GM04504 (cell line): ENCODE measurements at regions not wholly inside any gene's neighbourhood (a gene's known extent, or its start where the extent isn't known, plus 50 kb on each side); places are given as distances from the start of the nearest gene placed in this dataset.

ENCODE experiments used
- DNase-seq: peaks from one replicate; pipeline ENCODE4 v3.0.0-alpha.2; 2012; ENCODE audit warnings: low read depth

DNA sequence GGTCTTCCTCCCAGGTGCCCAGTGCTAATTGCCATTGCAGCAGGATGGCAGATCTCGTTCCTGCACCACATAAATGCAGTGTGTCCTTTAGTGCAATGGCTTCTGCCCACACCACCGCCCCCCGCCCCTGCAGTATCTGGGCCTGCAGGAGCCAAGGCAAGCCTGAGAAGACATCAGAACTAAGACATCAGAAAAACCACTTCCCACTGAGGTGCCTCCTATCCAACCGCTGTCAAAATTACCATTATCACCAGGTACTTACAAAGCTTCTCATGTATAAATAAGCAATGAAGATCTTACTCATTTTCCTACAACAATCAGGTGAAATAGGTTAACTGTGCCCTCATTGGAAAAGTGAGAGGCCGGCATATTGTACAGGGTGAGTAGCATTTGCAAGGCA, 228.8 kb downstream of the FBXO15 start:
- DNase-seq, result no peak

DNA sequence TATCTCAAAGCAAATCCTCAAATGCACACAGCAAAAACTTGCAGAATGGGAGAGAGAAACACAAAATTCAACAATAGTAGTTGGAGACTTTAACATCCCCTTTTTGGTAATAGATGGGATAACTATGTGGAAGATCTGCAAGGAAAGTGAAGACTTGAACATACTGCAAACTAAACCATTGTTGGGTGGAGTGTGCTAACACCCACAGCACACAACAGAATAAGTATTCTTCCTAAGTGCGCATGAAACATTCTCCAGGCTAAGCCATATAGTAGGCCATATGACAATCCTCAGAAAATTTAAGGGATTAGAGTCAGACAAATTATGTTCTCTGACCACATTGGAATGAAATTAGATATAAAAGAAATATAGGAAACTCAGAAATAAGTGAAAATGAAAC, 230.6 kb downstream of the FBXO15 start:
- no peak for DNase-seq

DNA sequence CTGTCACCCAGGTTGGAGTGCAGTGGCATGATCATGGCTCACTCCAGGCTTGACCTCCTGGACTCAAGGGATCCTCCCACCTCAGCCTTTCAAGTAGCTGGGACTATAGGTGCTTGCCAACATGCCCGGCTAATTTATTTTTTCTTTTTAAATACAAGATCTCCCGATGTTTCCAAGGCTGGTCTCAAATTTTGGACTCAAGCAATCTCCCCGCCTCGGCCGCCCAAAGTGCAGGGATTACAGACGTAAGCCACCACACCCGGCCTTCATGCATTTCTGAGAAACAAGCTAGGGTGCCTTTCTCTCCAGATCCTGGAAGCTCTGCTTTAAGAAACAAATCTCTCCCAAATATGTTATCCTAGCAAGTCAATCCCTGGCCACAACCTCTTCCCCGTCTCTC, 234.1 kb downstream of the FBXO15 start:
- no peak for DNase-seq

DNA sequence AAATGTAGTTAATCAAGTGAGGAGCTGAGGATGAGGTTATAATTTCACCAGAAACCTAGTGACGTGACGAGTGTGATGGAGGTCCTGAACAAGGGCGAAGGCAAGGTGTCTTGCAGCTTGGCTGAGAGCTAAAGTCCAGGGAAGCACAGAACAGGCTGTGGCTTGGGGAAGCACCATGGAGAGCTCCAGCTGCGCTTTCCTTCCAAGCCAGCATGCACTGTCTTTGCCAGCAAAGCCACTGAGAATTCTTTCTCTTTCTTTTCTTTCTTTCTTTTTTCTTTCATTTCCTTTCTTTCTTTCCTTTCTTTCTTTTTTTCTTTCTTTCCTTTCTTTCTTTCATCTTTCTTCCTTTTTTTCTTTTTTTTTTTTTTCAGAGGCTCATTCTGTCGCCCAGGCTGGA, 239.3 kb downstream of the FBXO15 start:
- DNase-seq, result no peak

DNA sequence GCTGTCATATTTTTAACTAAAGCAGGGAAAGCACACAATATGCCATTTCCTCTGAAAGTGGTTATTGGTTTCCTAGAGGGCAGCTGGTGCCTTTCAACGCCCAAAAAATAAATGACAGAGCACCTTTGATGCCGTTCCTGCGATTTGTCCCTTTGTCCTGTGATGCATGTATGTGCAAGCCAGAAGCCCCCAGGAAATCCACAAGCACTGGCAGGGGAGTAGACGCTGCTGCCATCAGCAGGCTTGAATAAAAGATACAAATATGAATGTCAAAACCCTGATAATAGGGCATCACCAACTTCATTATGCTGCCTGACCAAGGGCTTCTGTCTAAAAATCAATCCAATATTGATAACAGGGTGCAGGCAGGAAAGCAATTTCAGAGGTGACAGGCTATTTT, 246.1 kb downstream of the FBXO15 start:
- no peak for DNase-seq

DNA sequence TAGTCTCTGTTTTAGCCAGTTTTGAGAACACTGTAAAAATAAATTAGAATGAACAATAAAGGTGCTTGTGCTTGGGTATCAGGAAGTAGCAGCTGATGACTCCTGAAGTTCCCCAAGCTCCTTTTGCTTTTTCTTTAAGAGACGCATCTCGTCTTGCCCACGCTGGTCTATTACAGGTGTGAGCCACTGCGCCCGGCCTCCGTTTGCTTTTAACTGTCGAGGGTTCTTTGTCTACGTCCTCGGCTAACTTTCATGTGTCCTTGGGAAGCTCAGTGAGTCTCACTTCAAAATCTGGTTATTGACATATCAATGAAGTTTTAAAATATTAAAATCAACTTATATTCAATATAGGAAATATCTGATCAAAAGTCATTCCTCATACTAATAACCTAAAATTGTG, 246.5 kb downstream of the FBXO15 start:
- DNase-seq, result no peak

DNA sequence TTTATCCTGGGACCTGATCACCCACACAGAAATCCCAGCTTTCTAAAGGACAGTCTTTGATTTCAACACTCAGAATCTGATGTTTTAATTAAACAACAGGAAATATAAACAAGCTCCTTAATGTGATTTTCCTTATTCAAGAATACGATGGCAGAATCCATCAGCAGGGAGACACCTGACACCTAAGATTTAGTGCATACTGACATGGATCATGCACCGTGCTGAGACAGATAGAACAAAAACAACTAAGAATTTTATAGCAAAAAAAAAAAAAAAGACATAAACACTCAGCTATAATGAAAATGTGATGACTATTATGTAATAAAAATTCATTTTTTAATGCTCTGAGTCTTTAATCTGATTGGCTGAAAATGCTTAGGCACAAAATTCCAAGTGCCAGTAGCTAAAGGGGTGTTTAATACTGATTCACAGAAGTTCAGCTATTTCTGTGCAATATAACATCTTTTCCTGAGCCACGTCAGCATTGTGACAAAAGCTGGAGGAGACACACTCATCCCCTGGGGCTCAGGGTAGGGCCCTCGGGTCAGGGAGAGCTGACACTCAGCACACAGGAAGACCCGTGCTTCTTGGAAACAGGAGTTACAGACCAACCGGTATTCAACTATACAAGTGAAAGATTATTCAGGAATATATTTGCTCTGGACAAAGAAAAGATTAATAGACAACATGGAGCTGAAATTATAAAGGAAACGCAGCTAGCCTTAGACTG, 247.4 kb downstream of the FBXO15 start:
- no peak for DNase-seq

DNA sequence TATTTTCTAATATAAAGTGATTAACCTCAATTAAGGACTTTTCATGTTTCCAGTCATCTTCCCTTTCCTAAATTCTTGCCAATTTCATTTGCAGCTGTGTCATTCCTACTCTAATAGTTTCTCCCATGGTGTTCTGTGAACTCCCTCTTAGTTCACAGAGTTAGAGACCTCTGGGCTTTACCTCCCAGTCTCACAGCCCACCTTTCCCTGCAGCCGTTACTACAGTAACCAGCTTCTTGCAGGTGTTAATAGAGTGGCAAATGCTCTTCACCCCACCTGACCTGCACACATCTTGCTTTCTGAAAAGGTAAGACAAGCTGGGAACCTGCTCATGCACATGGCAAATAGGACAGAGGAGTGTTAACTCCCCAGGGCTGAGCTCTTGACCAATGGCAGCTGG, 250.1 kb downstream of the FBXO15 start:
- DNase-seq, result no peak

DNA sequence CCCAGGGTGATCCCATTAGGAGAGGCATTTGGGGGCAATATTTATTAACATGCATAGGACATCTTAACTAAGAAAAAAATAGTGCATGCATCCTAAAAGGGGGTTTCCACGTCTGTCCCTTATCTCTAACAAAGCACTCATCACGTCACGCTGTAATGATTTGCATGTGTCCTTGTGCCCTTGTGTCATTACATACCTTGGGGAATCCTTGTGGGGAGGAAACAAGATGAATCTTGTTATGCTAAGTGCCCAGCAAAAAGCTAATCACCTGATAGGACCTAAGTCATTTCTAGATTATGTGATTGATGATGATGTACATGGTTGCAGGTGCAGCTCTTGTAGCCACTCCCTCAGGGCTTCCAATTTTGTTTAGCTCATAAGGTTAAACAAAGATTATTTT, 250.9 kb downstream of the FBXO15 start:
- no peak for DNase-seq

DNA sequence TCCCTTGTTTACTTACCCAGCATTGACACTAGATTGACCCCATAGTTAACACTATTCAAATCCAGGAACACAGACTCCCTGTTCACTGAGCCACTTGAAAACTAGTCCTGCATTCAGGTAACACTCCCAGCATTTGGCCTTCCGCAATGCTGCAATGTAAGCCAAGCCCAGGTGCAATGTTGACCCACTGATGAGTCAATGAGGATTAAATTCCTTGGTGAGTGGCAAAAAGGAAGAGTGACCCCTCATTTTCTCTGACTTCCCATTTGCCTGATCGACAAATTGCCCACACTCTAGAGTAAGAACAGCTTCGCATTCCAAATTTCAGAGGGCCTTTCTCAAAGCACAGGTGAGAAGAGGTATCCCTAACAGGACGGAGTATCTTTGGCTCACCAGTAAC, 251.9 kb downstream of the FBXO15 start:
- no peak for DNase-seq

DNA sequence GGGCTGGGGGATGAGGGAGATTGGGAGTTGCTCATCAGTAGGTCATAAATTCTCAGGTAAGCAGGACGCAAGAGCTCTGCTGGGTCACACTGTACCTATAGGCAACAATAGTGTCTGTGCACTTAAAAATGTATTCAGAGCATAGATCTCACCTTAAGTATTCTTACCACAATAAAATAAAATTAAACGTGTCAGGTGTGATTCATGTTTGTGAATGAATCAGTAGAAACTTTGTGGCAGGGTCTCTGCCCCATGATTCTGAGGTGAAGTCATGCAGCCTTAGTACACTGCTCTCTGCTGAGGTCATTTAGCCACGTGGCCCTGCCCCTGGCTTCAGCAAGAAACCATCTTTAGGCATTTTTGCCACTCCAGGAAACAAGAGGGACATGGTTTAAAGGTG, 253.8 kb downstream of the FBXO15 start:
- no peak for DNase-seq

DNA sequence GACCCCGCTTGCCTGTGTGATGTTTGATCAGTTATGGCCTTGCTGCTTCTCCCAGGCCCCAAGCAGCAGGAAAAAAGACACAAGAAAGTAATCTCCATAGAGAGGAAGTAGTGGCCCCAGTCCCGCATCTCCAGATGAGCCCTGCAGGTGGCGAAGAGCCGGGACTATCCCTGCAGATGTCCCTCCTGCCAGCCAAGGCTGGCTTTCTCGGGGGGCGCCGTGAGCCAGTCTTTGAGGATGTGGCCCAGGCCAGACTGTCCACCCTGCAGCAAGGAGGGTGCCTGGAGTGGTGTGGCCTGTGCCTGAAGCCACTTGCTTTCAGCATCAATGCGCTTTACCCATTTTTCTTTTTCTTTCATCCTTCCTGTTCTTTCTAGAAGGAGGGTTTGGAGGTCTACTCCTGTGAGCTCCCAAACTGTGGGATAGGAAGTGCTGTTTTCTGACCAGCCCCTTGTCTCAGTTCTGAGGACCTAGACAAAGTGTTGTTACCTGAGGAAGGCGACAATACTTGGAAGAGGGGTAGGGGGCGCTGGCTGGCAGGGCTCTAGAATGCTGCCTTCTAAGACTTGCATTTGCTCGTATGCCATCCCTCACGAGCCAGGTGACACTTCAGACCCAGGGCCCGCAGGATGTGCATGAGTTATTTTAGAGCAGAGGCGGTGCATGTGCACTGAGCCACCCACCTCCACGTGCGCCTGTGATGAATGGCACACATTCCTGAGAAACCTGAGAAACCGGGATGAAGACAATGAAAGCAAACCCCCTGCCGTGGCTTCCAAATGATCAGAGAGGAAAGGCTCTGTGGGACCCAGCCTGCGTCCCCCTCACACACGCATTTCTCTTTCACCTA, 255.8 kb downstream of the FBXO15 start:
- DNase-seq, result no peak

DNA sequence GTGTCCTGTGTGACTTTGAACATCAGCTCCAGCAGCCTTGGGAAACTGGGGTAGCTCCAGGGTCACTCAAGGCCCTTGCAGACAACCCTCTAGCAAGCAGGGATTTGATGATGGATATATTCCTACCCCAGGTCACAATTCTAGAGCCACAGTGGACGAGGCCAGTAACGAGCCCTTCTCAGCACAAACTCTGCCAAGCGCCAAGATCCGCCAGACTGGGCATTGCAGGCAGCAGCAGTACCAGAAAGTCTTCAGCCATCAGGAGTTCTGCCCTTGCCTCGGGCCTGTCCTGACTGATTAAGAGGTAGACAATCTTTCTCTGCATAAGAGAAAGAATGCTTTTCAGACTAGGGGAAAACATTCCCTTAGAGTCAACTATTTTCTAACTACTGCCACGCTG, 259.1 kb downstream of the FBXO15 start:
- no peak for DNase-seq

DNA sequence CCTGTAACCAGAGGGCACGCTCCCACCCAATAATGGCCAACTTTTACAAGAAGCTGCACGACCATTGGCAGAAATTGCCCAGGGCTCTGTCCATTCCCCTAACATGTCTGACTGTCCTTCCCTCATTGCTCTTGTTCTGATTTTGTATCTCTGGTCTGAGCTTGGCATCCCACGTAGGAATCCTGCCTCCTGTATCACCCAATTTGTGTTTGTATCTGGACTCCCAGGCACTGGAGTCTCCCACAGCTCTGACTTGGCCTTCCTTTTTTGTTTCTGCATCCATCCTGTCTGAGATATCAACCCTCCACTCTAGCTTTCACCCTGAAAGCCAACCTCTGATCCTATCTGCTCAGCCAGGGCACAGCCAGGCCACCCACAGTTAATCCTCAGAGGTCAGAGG, 259.8 kb downstream of the FBXO15 start:
- DNase-seq, result no peak

DNA sequence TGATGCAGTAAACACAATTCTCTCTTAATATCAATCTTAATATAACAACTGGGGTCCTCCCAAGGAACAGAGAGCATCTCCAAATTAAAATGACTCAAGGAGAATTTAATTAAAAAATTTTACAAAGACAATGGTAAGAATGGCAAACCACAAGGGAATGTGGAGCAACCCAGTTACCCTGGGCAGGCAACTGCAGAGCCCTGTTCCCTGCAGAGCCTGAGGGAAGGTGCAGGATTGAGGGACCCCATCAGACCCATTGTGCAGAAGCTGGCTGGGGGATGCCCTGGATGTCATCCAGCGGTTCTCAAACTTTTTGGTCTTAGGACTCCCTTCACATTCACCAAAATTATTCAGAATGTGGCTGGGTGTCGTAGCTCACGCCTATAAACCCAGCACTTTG, 262.8 kb downstream of the FBXO15 start:
- no peak for DNase-seq

DNA sequence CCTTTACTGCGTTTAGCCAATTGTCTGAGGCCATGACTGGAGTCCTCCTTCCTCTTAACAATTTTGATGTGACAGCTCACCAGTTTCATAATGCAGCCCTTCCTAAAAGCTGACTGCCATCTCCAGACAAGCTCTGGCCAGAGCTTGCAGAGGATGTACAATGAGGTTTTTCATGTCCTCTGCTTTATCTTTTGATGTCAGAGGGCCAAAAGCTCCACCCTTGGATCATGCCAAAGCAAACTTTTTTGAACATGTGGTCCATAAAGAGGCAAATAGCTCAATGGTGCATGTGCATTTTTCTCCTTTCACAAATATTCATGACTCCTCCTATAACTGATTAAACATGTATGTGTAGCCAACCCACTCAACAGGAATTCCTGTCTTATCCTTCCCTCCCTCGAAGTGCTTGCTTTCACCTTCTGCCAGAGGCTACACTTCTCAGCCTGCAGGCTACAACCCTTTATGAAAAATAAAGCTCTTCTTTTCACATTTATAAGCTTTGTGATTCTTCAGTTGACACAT, 266.2 kb downstream of the FBXO15 start:
- DNase-seq, result no peak

DNA sequence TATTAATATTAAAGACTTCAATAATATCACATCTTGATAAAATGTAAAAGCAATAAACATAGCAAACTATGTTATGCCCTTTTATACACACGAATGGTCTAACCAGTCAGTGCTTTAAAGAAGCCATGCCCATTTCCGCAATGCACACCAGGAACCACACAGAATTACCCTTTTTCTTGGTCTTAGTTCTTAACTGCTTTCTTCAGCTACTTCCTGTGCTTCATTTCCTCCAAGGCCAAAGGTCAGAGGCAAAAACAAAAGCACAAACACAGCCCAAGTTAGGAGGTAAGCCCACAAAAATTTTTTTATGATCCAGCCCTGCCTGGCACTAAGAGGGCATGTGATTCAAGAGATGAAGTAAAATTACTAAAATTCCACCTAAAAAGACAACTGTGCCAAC, 267.2 kb downstream of the FBXO15 start:
- no peak for DNase-seq

DNA sequence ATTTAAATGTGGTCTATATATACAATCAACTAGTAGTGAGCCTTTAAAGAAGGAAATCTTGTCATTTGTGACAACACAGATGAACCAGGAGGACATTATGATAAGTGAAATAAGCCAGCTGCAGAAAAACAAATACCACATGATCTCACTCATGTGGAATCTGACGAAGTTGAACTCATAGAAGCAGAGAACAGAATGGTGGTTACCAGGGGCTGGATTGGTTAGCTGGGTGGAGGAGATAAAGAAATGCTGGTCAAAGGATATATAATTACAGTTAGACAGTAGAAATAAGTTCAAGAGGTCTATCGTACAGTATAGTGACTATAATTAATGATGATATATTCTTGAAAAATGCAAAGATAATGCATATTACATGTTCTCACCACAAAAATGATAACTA, 267.9 kb downstream of the FBXO15 start:
- DNase-seq, result no peak

DNA sequence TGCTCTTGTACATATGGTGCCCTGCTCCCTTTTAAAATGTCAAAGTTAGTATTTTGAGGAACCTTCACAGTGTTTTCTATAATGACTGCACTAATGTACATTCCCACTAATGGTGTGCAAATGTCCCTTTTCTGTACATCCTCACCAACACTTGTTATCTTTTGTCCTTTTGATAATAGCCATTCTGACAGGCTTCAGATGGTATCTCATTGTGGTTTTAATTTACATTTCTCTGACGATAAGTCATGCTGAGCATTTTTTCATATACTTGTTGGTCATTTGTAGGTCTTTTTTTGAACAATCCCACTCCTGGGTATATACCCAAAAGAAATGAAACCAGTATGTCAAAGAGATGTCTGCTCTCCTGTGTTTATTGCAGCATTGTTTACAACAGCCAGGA, 268.3 kb downstream of the FBXO15 start:
- DNase-seq, result no peak

DNA sequence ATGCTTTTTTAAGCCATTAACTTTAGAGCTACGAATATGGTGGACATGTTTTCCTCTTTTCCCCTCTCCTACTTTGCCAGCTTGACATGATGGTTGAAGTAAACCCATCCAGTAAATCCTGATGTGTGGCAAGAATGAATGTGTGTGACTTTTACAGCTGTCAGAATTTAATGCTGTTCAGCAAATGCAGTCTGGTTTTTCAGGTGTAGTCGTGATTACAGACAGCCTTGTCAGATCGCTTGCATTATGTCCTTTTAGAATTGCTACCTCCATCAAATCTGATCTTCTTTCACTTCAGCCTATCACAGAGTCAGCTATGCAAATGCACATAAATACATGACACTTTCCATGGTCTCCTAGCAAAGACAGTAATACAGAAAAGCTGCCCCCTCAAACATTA, 278.5 kb downstream of the FBXO15 start:
- DNase-seq, result no peak

DNA sequence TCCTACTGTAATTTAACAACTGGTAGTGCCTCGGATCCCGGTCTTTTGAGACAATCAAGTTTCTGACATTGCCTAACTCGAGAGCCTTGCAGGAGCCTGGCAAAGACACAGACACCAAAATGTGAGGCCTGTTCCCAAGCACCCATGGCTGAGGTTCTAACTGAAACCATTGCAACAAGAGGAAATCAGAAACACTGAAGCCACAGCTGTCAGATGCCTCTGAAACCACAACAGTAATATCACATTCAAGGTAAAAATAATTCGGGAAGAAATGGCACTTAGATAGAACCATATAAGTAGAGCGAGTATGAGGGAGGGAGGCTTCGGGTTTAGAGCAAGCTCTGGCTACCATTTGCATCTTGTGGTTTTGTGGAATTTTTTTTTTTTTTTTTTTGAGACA, 285.9 kb downstream of the FBXO15 start:
- no peak for DNase-seq

DNA sequence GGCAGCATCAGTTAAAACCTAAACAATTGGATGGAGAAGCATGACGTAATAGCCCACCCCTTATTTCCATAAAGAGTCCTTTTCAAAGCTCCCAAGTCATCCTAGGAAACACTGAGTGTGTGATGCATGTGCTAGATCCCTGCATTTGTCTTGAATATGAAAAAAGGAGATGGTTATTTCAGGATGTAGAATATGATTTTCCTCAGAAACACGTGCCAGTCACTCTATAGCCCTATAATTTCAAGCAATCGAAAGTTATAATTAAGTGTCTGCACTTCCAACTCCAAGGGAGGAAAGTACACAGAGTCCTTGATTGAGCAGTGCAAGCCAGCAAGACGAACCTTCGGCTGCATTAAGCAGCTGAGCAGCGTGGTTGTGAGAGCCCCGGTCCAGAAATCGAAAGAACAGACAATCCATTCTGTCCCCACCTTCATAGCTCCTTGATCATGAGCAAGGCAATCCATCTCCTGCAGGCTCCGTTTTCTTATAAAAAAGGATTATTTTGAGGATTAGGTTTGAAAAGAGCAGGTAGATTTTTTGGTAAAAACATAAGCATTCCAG, 287.7 kb downstream of the FBXO15 start:
- no peak for DNase-seq
